Vagina (tissue), 2 donors: ENCODE measurements at regions not wholly inside any gene's neighbourhood (a gene's known extent, or its start where the extent isn't known, plus 50 kb on each side); places are given as distances from the start of the nearest gene placed in this dataset.

Experiments
- POLR2A ChIP-seq, 2 donors: fragments of 450-650 bp; IDR thresholded peaks; one replicate each; pipeline ENCODE4 v1.6.1; 2017; ENCODE audit warnings: antibody characterized with exemption in 2 of 2, mild to moderate bottlenecking in 2 of 2, moderate library complexity in 2 of 2
- TF ChIP-seq, protein P1 (sequence below), 3 experiments: fragments of 450-650 bp in 2 of 3; fragments of 200-600 bp in 1 of 3; sonication (generic) in 1 of 3; IDR thresholded peaks; one replicate each; pipeline ENCODE4 v1.5.1; 2017 to 2019; ENCODE audit warnings: antibody characterized with exemption in 3 of 3, mild to moderate bottlenecking in 2 of 3, moderate library complexity in 2 of 3

DNA sequence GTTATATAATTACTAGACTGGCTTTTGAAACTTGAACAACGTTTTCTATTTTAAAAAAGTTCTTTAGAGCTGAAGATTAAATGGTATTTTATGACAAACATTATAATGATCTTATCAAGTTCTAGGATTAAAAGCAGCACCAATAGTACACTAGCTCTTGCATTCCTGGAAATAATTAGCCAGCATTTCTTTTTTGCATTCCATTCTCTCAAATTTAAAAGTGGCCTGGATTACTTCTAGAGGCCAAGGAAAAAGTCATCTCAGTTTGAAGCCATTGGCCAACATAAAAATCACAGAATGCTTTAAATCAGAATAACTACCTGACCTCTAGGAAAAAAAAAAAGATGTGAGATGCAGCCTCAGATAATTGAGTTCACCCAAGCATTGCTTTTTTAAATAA lies 1326.4 kb upstream of the SORCS1 start:
- TF ChIP-seq, protein P1, sequence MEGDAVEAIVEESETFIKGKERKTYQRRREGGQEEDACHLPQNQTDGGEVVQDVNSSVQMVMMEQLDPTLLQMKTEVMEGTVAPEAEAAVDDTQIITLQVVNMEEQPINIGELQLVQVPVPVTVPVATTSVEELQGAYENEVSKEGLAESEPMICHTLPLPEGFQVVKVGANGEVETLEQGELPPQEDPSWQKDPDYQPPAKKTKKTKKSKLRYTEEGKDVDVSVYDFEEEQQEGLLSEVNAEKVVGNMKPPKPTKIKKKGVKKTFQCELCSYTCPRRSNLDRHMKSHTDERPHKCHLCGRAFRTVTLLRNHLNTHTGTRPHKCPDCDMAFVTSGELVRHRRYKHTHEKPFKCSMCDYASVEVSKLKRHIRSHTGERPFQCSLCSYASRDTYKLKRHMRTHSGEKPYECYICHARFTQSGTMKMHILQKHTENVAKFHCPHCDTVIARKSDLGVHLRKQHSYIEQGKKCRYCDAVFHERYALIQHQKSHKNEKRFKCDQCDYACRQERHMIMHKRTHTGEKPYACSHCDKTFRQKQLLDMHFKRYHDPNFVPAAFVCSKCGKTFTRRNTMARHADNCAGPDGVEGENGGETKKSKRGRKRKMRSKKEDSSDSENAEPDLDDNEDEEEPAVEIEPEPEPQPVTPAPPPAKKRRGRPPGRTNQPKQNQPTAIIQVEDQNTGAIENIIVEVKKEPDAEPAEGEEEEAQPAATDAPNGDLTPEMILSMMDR (IDR thresholded peaks at IDR 0.05) = no peak
- TF ChIP-seq POLR2A (IDR thresholded peaks at IDR 0.05) = no peak
